ENCODE measurements at regions not wholly inside any gene's neighbourhood (a gene's known extent, or its start where the extent isn't known, plus 50 kb on each side); places are given as distances from the start of the nearest gene placed in this dataset.

DNA sequence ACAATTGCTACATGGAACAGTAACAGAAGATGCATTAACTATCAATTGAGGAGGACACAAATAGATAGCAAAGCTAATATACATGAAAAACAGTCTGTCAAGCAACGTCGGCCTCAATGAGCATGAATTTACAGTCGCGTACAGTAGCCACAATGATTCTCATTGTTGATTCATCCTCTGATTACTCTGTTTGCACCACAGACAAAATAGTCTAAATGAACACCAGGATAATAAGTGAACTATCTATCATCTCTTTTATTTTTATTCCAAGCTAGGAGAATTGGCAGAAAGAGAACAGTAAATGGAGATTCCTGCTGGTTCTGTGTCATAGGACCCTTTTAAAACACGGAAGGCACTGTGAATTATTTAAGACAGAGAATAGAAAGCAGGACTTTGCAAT is 108.5 kb downstream of the EVX1 start:
- DNase-seq (no peak), ATAC-seq (no peak)
- ChIA-PET POLR2A (ENCODE audit: unreplicated experiment) (no interaction called here), CTCF (no interaction called here)
- H3K27ac ChIP-seq (ENCODE audit: low read length) = no peak overlapping the region
- H3K9me3 ChIP-seq (ENCODE audit: low read length) = no peaks in the 10 kb centered on the region
- no peak overlapping the region for H3K9ac ChIP-seq (ENCODE audit: low read length)
- H3K36me3 ChIP-seq (ENCODE audit: low read depth, low read length) = no peaks in the 10 kb centered on the region
- no TSS peak for BruUV-seq (replicated peaks)
- TF ChIP-seq, protein P1, sequence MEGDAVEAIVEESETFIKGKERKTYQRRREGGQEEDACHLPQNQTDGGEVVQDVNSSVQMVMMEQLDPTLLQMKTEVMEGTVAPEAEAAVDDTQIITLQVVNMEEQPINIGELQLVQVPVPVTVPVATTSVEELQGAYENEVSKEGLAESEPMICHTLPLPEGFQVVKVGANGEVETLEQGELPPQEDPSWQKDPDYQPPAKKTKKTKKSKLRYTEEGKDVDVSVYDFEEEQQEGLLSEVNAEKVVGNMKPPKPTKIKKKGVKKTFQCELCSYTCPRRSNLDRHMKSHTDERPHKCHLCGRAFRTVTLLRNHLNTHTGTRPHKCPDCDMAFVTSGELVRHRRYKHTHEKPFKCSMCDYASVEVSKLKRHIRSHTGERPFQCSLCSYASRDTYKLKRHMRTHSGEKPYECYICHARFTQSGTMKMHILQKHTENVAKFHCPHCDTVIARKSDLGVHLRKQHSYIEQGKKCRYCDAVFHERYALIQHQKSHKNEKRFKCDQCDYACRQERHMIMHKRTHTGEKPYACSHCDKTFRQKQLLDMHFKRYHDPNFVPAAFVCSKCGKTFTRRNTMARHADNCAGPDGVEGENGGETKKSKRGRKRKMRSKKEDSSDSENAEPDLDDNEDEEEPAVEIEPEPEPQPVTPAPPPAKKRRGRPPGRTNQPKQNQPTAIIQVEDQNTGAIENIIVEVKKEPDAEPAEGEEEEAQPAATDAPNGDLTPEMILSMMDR (conservative IDR thresholded peaks at IDR 0.05; ENCODE audit: low read depth, low read length) = no peak
- TF ChIP-seq EZH2phosphoT487 (IDR thresholded peaks at IDR 0.05; ENCODE audit: borderline replicate concordance, low read length) = no peak
- no peak for TF ChIP-seq EZH2 (IDR thresholded peaks at IDR 0.05; ENCODE audit: low read length, unreplicated experiment)
- no peaks in the 10 kb centered on the region for H3K9me2 ChIP-seq (replicated peaks; ENCODE audit: low read length)
- no peaks in the 10 kb centered on the region for H3K79me2 ChIP-seq (ENCODE audit: low read length)
- no peaks in the 10 kb centered on the region for H3K27me3 ChIP-seq (ENCODE audit: low read length)
- no peaks in the 10 kb centered on the region for H3F3A ChIP-seq (ENCODE audit: low read length, unreplicated experiment)
- peaks cover 27% of the 10 kb centered on the region for H3K4me1 ChIP-seq (ENCODE audit: insufficient read depth, low read length)
- no peak overlapping the region for H2AFZ ChIP-seq (ENCODE audit: low read length)
- no peak overlapping the region for H3K4me3 ChIP-seq (ENCODE audit: low read length)
- H3K4me2 ChIP-seq (ENCODE audit: low read length) = no peak overlapping the region
- intact Hi-C loops (cut with micrococcal nuclease) = no loop called here
- H4K20me1 ChIP-seq (ENCODE audit: low read length) = no peaks in the 10 kb centered on the region

DNA sequence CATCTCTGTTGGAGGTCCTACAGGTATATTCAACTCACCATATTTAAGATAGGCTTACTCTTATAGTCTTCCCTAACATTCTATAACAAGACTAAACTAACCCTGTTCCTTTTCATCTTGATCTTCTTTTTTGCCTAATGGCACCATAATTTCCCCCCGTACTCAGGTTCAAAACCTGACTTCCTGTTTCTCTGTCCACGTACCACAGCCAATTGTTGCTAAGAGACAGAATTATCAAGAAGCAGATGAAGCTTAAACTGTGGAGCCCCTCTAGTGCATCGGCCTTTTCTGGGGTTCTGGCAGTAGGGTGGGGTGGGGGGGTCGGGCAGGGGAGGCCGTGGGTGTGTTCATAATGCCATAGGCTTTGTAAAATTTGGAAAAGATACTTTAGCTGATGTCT is 109.2 kb downstream of the EVX1 start:
- no peak overlapping the region for H2AFZ ChIP-seq (ENCODE audit: low read length)
- H3K9me2 ChIP-seq (replicated peaks; ENCODE audit: low read length) = no peaks in the 10 kb centered on the region
- H3F3A ChIP-seq (ENCODE audit: low read length, unreplicated experiment) = no peaks in the 10 kb centered on the region
- H3K4me1 ChIP-seq (ENCODE audit: insufficient read depth, low read length) = peaks cover 23% of the 10 kb centered on the region
- no peaks in the 10 kb centered on the region for H3K27me3 ChIP-seq (ENCODE audit: low read length)
- intact Hi-C loops (cut with micrococcal nuclease) = no loop called here
- H3K9me3 ChIP-seq (ENCODE audit: low read length) = no peaks in the 10 kb centered on the region
- no TSS peak for BruUV-seq (replicated peaks)
- no peaks in the 10 kb centered on the region for H3K79me2 ChIP-seq (ENCODE audit: low read length)
- ChIA-PET POLR2A (ENCODE audit: unreplicated experiment) (no interaction called here), CTCF (no interaction called here)
- H4K20me1 ChIP-seq (ENCODE audit: low read length) = no peaks in the 10 kb centered on the region
- H3K27ac ChIP-seq (ENCODE audit: low read length) = no peak overlapping the region
- no peak for DNase-seq
- no peak overlapping the region for H3K4me2 ChIP-seq (ENCODE audit: low read length)
- TF ChIP-seq EZH2 (IDR thresholded peaks at IDR 0.05; ENCODE audit: low read length, unreplicated experiment) = no peak
- no peak for ATAC-seq
- no peak overlapping the region for H3K9ac ChIP-seq (ENCODE audit: low read length)
- no peak overlapping the region for H3K4me3 ChIP-seq (ENCODE audit: low read length)
- no peaks in the 10 kb centered on the region for H3K36me3 ChIP-seq (ENCODE audit: low read depth, low read length)

DNA sequence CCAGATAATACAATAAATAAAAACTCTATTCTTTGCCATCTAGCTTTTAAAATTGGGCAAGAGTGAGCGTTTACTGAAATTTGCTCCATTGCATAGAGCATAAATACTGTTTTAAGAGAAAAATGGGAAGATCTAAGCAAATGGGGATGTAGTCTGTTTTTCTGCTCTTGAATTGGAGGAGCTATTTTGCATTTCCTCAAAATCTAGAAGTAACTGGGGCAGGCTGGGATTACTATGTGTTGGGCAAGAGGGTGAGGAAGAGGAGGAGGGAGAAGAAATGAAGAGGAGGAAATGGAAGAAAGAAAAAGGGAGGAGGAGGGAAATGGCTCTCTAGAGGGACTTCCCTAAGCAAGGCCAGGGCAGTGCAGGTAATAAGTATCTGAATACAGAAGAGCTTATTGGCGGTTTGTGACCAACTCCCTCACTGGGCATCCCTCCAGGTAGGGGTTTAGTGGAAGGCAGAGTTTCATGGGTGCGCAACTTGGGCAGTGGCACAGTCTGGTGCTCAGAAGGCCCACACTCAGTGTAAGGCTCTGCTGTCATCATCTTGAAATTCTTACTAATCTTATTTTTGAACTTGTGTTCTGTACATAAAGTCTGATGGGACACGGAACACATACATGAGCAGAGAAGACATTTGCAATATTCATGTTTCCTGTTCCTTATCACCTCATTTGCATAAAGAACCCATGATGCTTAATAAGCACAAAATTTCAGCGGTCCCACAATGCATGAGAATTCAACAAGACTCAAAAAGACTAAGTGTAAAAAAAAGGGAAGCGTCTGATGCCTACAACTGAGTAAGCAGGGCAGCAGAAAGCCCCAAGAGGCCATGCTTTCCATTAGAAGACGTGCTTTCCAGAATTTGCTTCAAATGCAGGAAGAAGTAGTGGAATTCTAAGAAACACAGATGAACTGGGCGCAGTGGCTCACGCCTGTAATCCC is 116.9 kb downstream of the EVX1 start:
- DNase-seq = no peak
- intact Hi-C loops (cut with micrococcal nuclease) = no loop called here
- Histone ChIP-seq H2AFZ (ENCODE audit: low read length) (no peak overlapping the region), H3K27me3 (ENCODE audit: low read length) (no peaks in the 10 kb centered on the region), H3K36me3 (ENCODE audit: low read depth, low read length) (no peaks in the 10 kb centered on the region), H3K4me3 (ENCODE audit: low read length) (no peak overlapping the region), H3K9me3 (ENCODE audit: low read length) (no peaks in the 10 kb centered on the region), H3K79me2 (ENCODE audit: low read length) (no peaks in the 10 kb centered on the region), H3K9me2 (replicated peaks; ENCODE audit: low read length) (no peaks in the 10 kb centered on the region), H4K20me1 (ENCODE audit: low read length) (no peaks in the 10 kb centered on the region), H3F3A (ENCODE audit: low read length, unreplicated experiment) (no peaks in the 10 kb centered on the region), H3K4me2 (ENCODE audit: low read length) (no peak overlapping the region), H3K27ac (ENCODE audit: low read length) (no peak overlapping the region), H3K9ac (ENCODE audit: low read length) (no peak overlapping the region), H3K4me1 (ENCODE audit: insufficient read depth, low read length) (peaks cover 6% of the 10 kb centered on the region)
- POLR2A ChIA-PET (ENCODE audit: unreplicated experiment) = no interaction called here
- no peak for ATAC-seq
- TF ChIP-seq EZH2phosphoT487 (IDR thresholded peaks at IDR 0.05; ENCODE audit: borderline replicate concordance, low read length) (no peak), EZH2 (IDR thresholded peaks at IDR 0.05; ENCODE audit: low read length, unreplicated experiment) (no peak)
- TF ChIP-seq, protein P1 (conservative IDR thresholded peaks at IDR 0.05; ENCODE audit: low read depth, low read length) = no peak
- CTCF ChIA-PET = no interaction called here
- BruUV-seq (replicated peaks) = no TSS peak
